B cell (primary cell): ENCODE measurements at regions not wholly inside any gene's neighbourhood (a gene's known extent, or its start where the extent isn't known, plus 50 kb on each side); places are given as distances from the start of the nearest gene placed in this dataset.

Experiments
- ATAC-seq: fragments of 200-7000 bp; cut with Tn5 transposase; one replicate; pipeline ENCODE4 v1.10.0; 2021; ENCODE audit warnings: low read depth, mild to moderate bottlenecking, moderate number of reproducible peaks, moderate library complexity
- CTCF ChIA-PET: fragments of 350-600 bp; sonication (Branson Sonifier 250); formaldehyde crosslinking; loops from one replicate; lab custom pipeline; 2021; ENCODE audit warnings: antibody characterized with exemption, inconsistent platforms; lab: Charles Lee
- POLR2A ChIA-PET: fragments of 350-600 bp; sonication (Branson Sonifier 250); formaldehyde crosslinking; loops from one replicate; lab custom pipeline; 2021; ENCODE audit warnings: antibody characterized with exemption; lab: Charles Lee
- DNase-seq: peaks from one replicate; pipeline ENCODE4 v3.0.0; 2013
- H2AFZ ChIP-seq: 2 replicates; pipeline ENCODE4 v1.6.1; 2012; ENCODE audit warnings: mild to moderate bottlenecking, low read depth, low read length; ENCODE audit not compliant: insufficient read depth, poor library complexity, severe bottlenecking
- H3K27ac ChIP-seq, 2 donors: 1 replicate in 1 of 2; 2 replicates in 1 of 2; pipeline ENCODE4 v1.5.1; 2012 to 2013; ENCODE audit warnings: low read length in 2 of 2, mild to moderate bottlenecking in 2 of 2, moderate library complexity in 1 of 2
- H3K27me3 ChIP-seq, 4 experiments: fragments of 200-600 bp in 1 of 4; sonication (generic) in 1 of 4; replicated peaks in 1 of 4; 1 replicate in 2 of 4; 2 replicates in 2 of 4; pipeline versions ENCODE4 v1.6.1 to v1.7.0; 2013 to 2016; ENCODE audit warnings: low read length in 3 of 4, mild to moderate bottlenecking in 2 of 4, mixed read lengths in 1 of 4, moderate library complexity in 1 of 4; ENCODE audit not compliant: insufficient read depth in 4 of 4, control insufficient read depth in 3 of 4; ENCODE audit errors: control extremely low read depth in 1 of 4
- H3K36me3 ChIP-seq, 2 experiments: replicated peaks in 1 of 2; 1 replicate in 1 of 2; 2 replicates in 1 of 2; pipeline versions ENCODE4 v1.6.1 to v1.7.1; 2013; ENCODE audit warnings: low read length in 1 of 2; ENCODE audit not compliant: insufficient read depth in 2 of 2, control insufficient read depth in 1 of 2; ENCODE audit errors: control extremely low read depth in 1 of 2, extremely low read depth in 1 of 2
- H3K4me1 ChIP-seq, 2 donors: fragments of 200-600 bp in 1 of 2; sonication (generic) in 1 of 2; 1 replicate in 1 of 2; 2 replicates in 1 of 2; pipeline versions ENCODE4 v1.5.1 to v1.6.1; 2013 to 2017; ENCODE audit warnings: low read length in 2 of 2; ENCODE audit not compliant: control insufficient read depth in 2 of 2, insufficient read depth in 2 of 2
- H3K4me2 ChIP-seq: replicated peaks from 2 replicates; pipeline ENCODE3; 2012; ENCODE audit warnings: mild to moderate bottlenecking, low read depth, low read length; ENCODE audit not compliant: poor library complexity, severe bottlenecking
- H3K4me3 ChIP-seq, 5 experiments: fragments of 200-600 bp in 1 of 5; sonication (generic) in 1 of 5; 1 replicate in 3 of 5; 2 replicates in 2 of 5; pipeline versions ENCODE4 v1.5.1 to v1.7.0; 2011 to 2016; ENCODE audit warnings: low read length in 4 of 5, mild to moderate bottlenecking in 4 of 5, low read depth in 2 of 5, control low read depth in 1 of 5, moderate library complexity in 1 of 5; ENCODE audit not compliant: insufficient read depth in 1 of 5; ENCODE audit errors: control extremely low read depth in 1 of 5, extremely low read depth in 1 of 5
- H3K79me2 ChIP-seq: fragments of 200-600 bp; sonication (generic); one replicate; pipeline ENCODE4 v1.6.0; 2016; ENCODE audit warnings: low read length; ENCODE audit not compliant: control insufficient read depth, insufficient read depth
- H3K9ac ChIP-seq: fragments of 200-600 bp; sonication (generic); 2 replicates; pipeline ENCODE4 v1.6.1; 2017; ENCODE audit warnings: mild to moderate bottlenecking, low read length, moderate library complexity
- H3K9me3 ChIP-seq, 3 donors: one replicate each; pipeline versions ENCODE4 v1.6.1 to v1.7.1; 2013; ENCODE audit warnings: low read length in 2 of 3; ENCODE audit not compliant: control insufficient read depth in 2 of 3, insufficient read depth in 1 of 3; ENCODE audit errors: control extremely low read depth in 1 of 3
- H4K20me1 ChIP-seq: 2 replicates; pipeline ENCODE4 v1.6.0; 2012; ENCODE audit warnings: mild to moderate bottlenecking, low read length; ENCODE audit not compliant: insufficient read depth, control insufficient read depth, poor library complexity, severe bottlenecking
- H3K27ac Mint-ChIP-seq: one replicate; pipeline ENCODE4 v1.8.0; 2021; ENCODE audit warnings: mixed read lengths
- H3K27me3 Mint-ChIP-seq: one replicate; pipeline ENCODE4 v1.8.0; 2021; ENCODE audit warnings: mixed read lengths
- H3K4me1 Mint-ChIP-seq: one replicate; pipeline ENCODE4 v1.8.0; 2021; ENCODE audit warnings: mixed read lengths
- H3K4me3 Mint-ChIP-seq: one replicate; pipeline ENCODE4 v1.8.0; 2021; ENCODE audit warnings: mixed read lengths
- H3K9me3 Mint-ChIP-seq: one replicate; pipeline ENCODE4 v1.8.0; 2022; ENCODE audit warnings: mixed read lengths; ENCODE audit not compliant: insufficient read depth
- CTCF ChIP-seq: fragments of 200-600 bp; IDR thresholded peaks from one replicate; pipeline ENCODE4 v1.8.0; 2022; ENCODE audit warnings: antibody characterized with exemption, mild to moderate bottlenecking
- EZH2 ChIP-seq: IDR thresholded peaks from 2 replicates; pipeline ENCODE4 v1.6.1; 2012; ENCODE audit warnings: borderline replicate concordance, low read depth, mild to moderate bottlenecking, moderate library complexity, low read length; ENCODE audit not compliant: insufficient read depth, poor library complexity, severe bottlenecking
- WGBS: methylation state at CpG from one replicate; pipeline ENCODE4 v1.1.5; 2013; ENCODE audit warnings: missing lambda C conversion rate; ENCODE audit not compliant: insufficient coverage; 5-methylcytosine and 5-hydroxymethylcytosine counted together
- intact Hi-C: fragments of 100-400 bp; cut with micrococcal nuclease; formaldehyde crosslinking; loops from one replicate; pipeline ENCODE4 v1.10.0; 2022

- no CpG with 5 or more reads among the region's 1 CpG for WGBS
- H3K27me3 Mint-ChIP-seq: no peaks in the 10 kb centered on the region
- TF ChIP-seq EZH2: no peak
- no peak for TF ChIP-seq CTCF
- Histone ChIP-seq H3K27ac (no peak overlapping the region), H3K4me3 (no peak overlapping the region), H3K79me2 (no peaks in the 10 kb centered on the region), H3K9me3 (no peaks in the 10 kb centered on the region), H3K4me1 (no peaks in the 10 kb centered on the region), H3K9ac (no peak overlapping the region), H4K20me1 (no peaks in the 10 kb centered on the region), H2AFZ (no peak overlapping the region), H3K4me2 (no peak overlapping the region), H3K27me3 (no peaks in the 10 kb centered on the region), H3K36me3 (no peaks in the 10 kb centered on the region)
- DNase-seq (no peak), ATAC-seq (no peak)
- ChIA-PET POLR2A (no interaction called here), CTCF (no interaction called here)
- H3K27ac Mint-ChIP-seq: no peak overlapping the region
- no peaks in the 10 kb centered on the region for H3K9me3 Mint-ChIP-seq
- H3K4me1 Mint-ChIP-seq: no peaks in the 10 kb centered on the region
- intact Hi-C loops: no loop called here
- no peak overlapping the region for H3K4me3 Mint-ChIP-seq
These were observed 606.7 kb downstream of the TAF11L14 start for GRCh38 chr5:18240971-18241370.

GRCh38 chr5:18243846-18244245 lies 609.6 kb downstream of the TAF11L14 start:
- no peak overlapping the region for H2AFZ ChIP-seq
- H3K9me3 Mint-ChIP-seq: peaks cover 4% of the 10 kb centered on the region
- WGBS: 100% methylated on average over 1 of the region's 2 CpGs
- POLR2A ChIA-PET: no interaction called here
- CTCF ChIA-PET: no interaction called here
- no peak overlapping the region for H3K9ac ChIP-seq
- DNase-seq (no peak), ATAC-seq (no peak)
- no peak overlapping the region for H3K4me3 Mint-ChIP-seq
- H3K9me3 ChIP-seq: no peaks in the 10 kb centered on the region
- H3K79me2 ChIP-seq: no peaks in the 10 kb centered on the region
- no peaks in the 10 kb centered on the region for H3K36me3 ChIP-seq
- TF ChIP-seq CTCF (no peak), EZH2 (no peak)
- H3K4me2 ChIP-seq: no peak overlapping the region
- no peak overlapping the region for H3K27ac ChIP-seq
- H3K27ac Mint-ChIP-seq: no peak overlapping the region
- no peaks in the 10 kb centered on the region for H4K20me1 ChIP-seq
- H3K27me3 Mint-ChIP-seq: no peaks in the 10 kb centered on the region
- no peaks in the 10 kb centered on the region for H3K4me1 ChIP-seq
- no peak overlapping the region for H3K4me3 ChIP-seq
- intact Hi-C loops: no loop called here
- H3K27me3 ChIP-seq: no peaks in the 10 kb centered on the region
- no peaks in the 10 kb centered on the region for H3K4me1 Mint-ChIP-seq
